GM19351 (cell line): ENCODE measurements at regions not wholly inside any gene's neighbourhood (a gene's known extent, or its start where the extent isn't known, plus 50 kb on each side); places are given as distances from the start of the nearest gene placed in this dataset.

Source experiments
- ATAC-seq: cut with Tn5 transposase; IDR thresholded peaks from one replicate; pipeline ENCODE4 v1.9.1; 2021; ENCODE audit warnings: mild to moderate bottlenecking, moderate library complexity; ENCODE audit not compliant: unreplicated experiment

DNA sequence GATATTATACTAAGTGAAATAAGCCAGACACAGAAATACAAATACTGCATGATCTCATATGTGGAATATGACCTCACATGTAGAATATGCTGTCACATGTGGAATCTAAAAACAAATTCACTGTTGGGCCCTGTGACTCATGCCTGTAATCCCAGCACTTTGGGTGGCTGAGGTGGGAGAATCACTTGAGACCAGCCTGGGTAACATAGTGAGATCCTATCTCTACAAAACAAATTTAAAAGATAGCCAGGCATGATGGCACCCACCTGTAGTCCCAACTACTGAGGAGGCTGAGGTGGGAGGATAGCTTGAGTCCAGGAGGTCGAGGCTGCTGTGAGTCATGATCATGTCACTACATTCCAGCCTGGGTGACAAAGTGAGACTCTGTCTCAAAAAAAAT lies 160.3 kb downstream of the PTEN start:
- ATAC-seq = no peak

DNA sequence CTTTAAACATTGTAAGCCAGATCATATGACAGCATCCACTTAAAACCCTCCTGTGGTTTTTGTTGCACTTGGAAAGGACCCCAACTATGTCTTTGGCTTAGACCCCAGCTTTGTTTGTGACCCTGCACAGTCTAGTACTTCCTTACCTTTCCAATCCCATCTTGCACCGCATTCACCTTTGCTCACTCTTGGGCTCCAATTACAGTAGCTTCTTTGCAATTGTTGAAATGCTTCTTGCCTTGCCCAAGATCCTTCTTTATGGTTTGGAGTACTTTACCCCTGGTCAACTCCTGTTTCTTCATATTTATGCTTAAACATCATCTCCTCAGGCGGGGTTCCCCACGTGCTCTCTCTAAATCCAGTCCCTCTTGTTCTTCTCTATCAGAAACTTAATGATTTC lies 162.6 kb downstream of the PTEN start:
- no peak for ATAC-seq

DNA sequence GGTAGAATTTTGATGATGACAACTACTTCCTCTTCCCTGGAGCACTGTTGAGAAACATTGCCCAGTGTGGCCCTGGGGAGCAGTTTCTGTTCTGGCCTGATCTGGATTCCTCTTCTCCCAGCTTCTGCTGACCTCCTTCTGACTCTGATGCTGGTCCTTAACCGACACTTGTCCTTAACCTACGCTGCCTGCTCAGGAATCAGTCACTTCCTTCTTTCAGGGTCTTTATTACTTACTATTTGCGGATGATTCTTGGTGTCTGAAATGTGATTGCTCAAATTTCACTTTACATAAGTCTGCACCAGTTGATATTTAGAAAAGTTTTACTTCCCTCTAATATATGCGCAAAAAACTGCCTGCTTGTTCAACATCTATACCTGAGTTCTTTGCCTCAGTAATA lies 164.1 kb downstream of the PTEN start:
- ATAC-seq = no peak

- ATAC-seq = no peak
Measured at GRCh38 chr10:88028072-88028471, 164.6 kb downstream of the PTEN start.

DNA sequence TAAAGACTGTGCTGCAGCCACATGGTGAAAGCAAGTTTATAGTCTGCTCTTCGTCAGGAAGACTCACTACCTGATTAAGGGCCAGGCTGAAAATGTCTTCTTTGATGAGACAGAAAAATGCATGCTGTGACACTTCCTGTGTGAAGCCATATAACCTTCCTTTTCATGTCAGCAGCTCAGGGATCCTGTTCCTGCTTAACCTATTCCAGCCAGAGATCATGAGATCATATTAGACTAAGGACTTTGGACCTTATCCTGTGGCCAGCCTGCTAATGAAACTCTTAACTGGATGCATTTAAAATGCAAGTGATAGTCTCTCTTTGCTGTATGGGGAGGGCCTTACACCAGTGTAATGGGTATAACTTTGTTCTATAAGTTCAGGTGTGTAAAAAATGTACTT lies 165.2 kb downstream of the PTEN start:
- ATAC-seq = no peak

- ATAC-seq = no peak
Measured at GRCh38 chr10:88032566-88032965, 169.1 kb downstream of the PTEN start.

DNA sequence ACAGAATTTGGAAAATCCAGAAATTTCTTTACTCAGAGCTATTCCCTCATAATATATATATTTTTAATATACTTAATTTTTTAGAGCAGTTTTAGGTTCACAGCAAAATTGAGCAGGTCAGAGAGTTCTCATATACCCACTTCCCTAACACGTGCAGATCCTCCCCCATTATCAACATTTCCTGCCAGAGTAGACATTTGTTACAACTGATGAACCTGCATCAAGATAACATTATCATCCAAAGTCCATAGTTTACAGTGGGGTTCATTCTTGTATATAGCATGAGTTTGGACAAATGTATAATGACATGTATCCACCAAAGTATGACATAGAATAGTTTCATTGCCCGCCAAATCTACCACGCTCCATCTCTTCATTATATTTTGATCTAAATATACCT lies 170.0 kb downstream of the PTEN start:
- ATAC-seq = no peak

DNA sequence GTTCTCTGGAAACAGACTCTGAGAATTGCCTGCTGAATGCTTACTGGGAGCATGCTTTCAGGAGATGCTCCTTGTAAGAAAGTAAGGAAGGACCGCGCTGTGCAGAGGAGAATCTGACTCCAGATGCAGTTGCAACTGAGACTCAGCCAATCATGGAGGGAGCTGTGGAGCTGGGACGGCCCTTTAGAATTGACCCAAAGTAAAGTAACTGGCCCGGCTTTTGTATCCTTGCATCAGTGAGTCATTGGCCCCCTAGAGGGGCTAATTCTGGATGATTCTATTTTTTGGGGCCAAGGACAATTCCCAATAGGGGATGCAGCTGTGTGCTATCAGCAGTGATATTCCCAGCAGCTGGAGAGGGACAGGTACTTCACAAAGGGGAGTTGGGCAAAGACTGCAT lies 170.4 kb downstream of the PTEN start:
- ATAC-seq = no peak

GRCh38 chr10:88036126-88036525 lies 172.7 kb downstream of the PTEN start:
- ATAC-seq = no peak

GRCh38 chr10:88037623-88038022 lies 174.2 kb downstream of the PTEN start:
- no peak for ATAC-seq

- no peak for ATAC-seq
Measured at GRCh38 chr10:88038268-88038667, 174.8 kb downstream of the PTEN start.

DNA sequence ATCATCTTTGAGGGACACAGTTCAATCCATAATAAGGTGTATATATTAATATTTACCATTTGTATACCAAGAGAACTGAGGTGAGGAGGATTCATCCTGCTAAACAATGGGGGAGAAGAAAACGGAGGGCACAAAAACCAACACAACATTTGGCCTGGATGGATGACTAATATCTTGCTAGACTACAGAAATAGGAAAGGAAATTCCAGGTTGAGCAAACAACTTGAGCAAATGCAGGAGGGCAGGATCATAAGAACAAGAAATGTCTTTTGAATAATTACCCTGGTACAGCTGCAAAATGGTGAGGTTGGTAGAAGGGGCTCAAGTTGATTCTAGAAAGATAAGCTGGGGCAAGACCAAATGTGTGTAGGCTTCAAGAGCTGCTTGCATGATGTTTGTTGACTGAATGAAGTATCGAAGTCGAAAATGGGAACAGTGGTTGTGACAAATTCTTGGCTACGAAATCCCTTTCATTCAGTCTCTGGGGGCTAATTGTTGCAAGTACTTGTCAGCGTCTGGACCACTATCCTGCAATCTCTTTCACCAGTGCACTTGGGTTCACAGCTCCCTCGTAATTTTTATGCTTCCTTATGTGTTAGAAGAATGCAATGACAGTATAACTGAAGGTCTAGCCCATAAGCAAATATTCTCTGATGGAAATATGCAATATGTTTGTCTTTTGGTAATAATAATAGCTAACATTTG lies 176.2 kb downstream of the PTEN start:
- no peak for ATAC-seq

DNA sequence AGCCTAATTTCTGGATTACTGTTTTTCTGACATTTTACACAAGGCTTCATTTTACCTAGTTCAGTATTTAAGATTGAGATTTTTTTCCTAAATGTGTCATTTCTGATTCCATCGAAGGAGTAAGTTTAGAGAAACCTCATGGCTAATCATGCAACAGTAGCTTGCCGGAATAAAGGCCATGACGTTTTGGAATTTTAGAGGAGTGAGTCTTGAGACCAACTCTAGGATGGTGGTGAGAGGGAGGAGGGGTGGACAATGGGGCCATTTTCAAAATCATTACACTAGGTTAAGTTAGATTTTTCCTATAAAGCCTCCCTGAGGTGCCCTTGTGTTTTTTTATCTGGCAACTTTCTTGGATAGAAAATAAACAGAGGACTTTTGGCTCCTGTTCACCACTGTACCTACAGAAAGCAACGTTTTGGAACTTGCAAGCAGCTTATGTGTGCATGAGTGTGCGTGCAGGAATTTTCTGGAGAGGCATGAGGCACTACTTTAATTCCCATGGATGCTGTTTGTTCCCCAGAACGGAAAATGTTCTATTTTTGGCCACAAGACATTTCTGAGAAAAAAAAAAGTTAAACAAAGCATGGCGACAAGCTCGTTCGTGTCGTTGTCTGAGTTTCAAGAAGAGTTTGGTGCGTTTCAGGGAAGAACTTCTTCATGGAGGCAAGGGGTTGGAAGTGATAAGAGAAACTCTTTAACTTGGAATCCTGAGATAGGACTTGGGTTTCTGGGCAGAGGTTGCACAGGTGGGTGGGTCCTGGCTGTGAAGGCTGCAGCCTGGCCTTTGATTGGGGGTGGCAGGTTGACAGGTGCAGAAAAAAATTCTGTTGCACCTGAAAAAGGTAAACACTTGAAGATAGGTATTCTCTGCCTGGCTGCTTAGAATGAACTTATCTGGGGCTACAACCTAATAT lies 178.1 kb downstream of the PTEN start:
- no peak for ATAC-seq

GRCh38 chr10:88042160-88043100 lies 179.0 kb downstream of the PTEN start:
- no peak for ATAC-seq

- ATAC-seq = no peak
Measured at GRCh38 chr10:88045096-88045495, 181.7 kb downstream of the PTEN start.

GRCh38 chr10:88045656-88046415 lies 182.4 kb downstream of the PTEN start:
- no peak for ATAC-seq

GRCh38 chr10:88047579-88047978 lies 184.2 kb downstream of the PTEN start:
- no peak for ATAC-seq

DNA sequence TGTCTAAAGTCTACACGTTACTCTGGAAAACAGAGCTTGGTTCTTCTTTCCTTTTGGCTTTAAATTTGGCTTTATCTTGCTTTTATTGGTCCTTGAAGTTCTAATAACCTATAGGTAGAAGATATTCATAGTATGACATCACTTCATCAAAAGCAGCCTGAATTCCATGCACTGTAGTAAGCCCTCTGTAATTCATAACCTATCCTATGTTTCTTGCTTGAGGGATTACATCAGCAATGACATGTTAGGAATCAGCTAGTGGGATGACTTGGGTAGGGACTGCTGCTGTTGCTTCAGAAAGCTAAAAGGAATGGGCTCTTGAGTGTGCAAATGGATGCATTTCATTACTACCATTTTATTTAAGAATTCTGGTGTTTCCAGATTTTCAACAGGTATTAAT lies 184.9 kb downstream of the PTEN start:
- no peak for ATAC-seq

DNA sequence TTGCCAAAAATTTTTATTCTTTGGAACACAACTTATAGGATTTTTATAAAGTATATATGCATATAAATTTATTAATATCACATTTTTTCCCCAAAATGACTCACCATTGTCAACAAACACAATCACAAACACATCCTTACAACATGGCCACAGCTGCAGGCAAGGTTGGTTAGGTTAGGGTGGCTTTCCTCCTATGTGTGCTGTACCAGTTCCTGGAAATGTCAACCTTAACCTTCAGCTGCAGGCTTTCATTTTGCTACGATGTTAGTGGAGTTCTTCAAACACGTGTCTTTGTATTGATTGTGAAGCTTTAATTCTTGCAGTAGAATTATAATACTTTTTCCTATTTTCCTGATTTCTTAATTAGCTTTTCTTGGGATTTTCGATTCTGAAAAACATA lies 185.8 kb downstream of the PTEN start:
- no peak for ATAC-seq

DNA sequence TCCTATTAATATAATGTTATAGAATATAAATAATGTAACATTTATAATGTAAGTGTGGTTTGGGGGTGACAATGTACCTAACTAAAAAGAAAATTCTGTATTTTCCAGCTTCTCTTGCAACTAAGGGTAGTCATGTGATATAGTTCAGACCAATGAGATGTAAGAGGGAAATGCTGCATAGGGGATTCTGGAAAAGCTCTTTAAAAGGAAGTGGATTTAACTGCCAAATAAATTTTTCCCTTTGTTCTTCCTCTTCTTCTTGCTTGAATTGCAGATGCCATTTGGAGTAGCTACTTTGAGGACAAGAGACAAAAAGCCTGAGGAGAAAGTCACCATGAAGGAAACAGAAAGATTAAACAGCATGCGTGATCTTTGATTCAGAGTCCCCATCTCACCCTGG lies 194.3 kb downstream of the PTEN start:
- ATAC-seq = no peak
